ACC112 (cell line): ENCODE measurements at regions not wholly inside any gene's neighbourhood (a gene's known extent, or its start where the extent isn't known, plus 50 kb on each side); places are given as distances from the start of the nearest gene placed in this dataset.
A peak's percentile ranks its signal among the peaks of the same experiment; 100 is the strongest.

Experiments used
- H2AFZ ChIP-seq: fragments of 200-600 bp; sonication (generic); one replicate; pipeline ENCODE4 v1.6.0; 2017; ENCODE audit warnings: antibody characterized with exemption, low read length; ENCODE audit not compliant: unreplicated experiment
- H3K27ac ChIP-seq: fragments of 200-600 bp; sonication (generic); 2 replicates; pipeline ENCODE4 v1.5.1; 2014; ENCODE audit warnings: low read depth, mild to moderate bottlenecking, antibody characterized with exemption, low read length, moderate library complexity
- H3K27me3 ChIP-seq: fragments of 200-600 bp; sonication (generic); 2 replicates; pipeline ENCODE4 v1.6.1; 2014; ENCODE audit warnings: mild to moderate bottlenecking, antibody characterized with exemption, low read length, moderate library complexity, mixed read lengths; ENCODE audit not compliant: insufficient read depth
- H3K36me3 ChIP-seq: fragments of 200-600 bp; sonication (generic); 2 replicates; pipeline ENCODE4 v1.6.1; 2016; ENCODE audit warnings: mild to moderate bottlenecking, antibody characterized with exemption, low read length, moderate library complexity, mixed read lengths; ENCODE audit not compliant: insufficient read depth
- H3K4me1 ChIP-seq: fragments of 200-600 bp; sonication (generic); one replicate; pipeline ENCODE4 v1.6.1; 2016; ENCODE audit warnings: low read length, mixed read lengths; ENCODE audit not compliant: insufficient read depth, unreplicated experiment, control insufficient read depth
- H3K4me3 ChIP-seq: fragments of 200-600 bp; sonication (generic); 2 replicates; pipeline ENCODE4 v1.5.1; 2014; ENCODE audit warnings: mild to moderate bottlenecking, low read depth, low read length
- H3K79me2 ChIP-seq: fragments of 200-600 bp; sonication (generic); one replicate; pipeline ENCODE4 v1.6.0; 2016; ENCODE audit warnings: low read length; ENCODE audit not compliant: control insufficient read depth, unreplicated experiment, insufficient read depth

DNA sequence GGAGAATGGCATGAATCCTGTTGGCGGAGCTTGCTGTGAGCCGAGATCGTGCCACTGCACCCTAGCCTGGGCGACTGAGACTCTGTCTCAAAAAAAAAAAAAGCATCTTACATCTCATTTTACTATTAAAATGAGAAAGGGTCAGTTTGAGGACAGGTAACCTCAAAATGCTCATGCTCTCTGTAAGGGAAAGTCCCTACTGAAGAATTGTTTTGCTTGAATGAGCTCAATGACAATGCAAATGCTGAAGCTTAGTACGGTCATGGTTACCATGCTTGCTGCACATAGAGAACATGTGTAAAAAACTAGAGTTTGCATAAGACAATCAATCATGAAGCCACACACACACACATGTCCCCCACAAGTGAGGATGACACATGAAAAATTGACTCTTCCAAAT lies 541.8 kb upstream of the AMELY start:
- Histone ChIP-seq H3K79me2 (peaks cover 6% of the 10 kb centered on the region), H3K4me3 (no peak overlapping the region), H2AFZ (no peak overlapping the region), H3K4me1 (peaks cover 42% of the 10 kb centered on the region), H3K36me3 (no peaks in the 10 kb centered on the region), H3K27ac (peak overlapping the region; percentile 100), H3K27me3 (no peaks in the 10 kb centered on the region)

DNA sequence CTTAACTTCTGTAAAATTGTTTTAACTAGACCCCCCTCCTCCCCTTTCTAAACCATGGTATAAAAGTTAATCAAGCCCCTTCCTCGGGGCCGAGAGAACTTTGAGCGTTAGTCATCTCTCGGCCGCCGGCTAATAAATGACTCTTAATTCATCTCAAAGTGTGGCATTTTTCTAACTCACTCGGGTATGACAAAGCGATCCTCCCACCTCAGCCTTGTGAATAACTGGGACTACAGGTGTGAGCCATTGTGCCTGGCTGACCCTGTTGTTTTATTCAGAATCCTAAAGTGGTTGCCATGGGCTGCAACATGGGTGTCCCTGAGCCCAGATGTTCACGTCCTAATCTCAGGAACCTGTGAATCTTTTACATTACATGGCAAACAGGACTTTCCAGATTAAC lies 540.7 kb upstream of the AMELY start:
- no peak overlapping the region for H2AFZ ChIP-seq
- H3K79me2 ChIP-seq, result peaks cover 6% of the 10 kb centered on the region
- peaks cover 44% of the 10 kb centered on the region for H3K4me1 ChIP-seq
- H3K4me3 ChIP-seq, result no peak overlapping the region
- no peaks in the 10 kb centered on the region for H3K36me3 ChIP-seq
- H3K27me3 ChIP-seq, result no peaks in the 10 kb centered on the region
- H3K27ac ChIP-seq, result no peak overlapping the region

DNA sequence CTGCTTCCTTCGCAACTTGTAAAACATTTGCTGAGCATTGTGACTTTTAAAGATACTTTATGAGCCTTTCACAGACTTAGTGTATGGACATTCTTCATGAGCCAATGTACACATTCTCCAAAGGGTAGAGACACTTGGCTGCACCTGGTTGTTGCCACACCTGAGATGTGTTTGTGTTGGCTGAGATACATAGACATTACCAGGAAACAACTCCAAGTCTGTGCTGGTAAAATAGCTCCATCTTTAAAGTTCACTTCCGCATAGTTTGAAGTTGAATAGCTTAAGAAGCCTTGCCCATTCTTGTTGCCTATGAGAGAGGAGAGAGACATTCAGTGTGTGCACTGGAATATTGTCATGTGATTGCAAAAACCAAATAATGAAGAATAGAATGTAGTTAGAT lies 538.3 kb upstream of the AMELY start:
- Histone ChIP-seq H3K36me3 (no peaks in the 10 kb centered on the region), H2AFZ (no peak overlapping the region), H3K79me2 (peaks cover 3% of the 10 kb centered on the region), H3K27ac (peak overlapping the region; percentile 93), H3K27me3 (no peaks in the 10 kb centered on the region), H3K4me3 (no peak overlapping the region), H3K4me1 (peaks cover 28% of the 10 kb centered on the region)

DNA sequence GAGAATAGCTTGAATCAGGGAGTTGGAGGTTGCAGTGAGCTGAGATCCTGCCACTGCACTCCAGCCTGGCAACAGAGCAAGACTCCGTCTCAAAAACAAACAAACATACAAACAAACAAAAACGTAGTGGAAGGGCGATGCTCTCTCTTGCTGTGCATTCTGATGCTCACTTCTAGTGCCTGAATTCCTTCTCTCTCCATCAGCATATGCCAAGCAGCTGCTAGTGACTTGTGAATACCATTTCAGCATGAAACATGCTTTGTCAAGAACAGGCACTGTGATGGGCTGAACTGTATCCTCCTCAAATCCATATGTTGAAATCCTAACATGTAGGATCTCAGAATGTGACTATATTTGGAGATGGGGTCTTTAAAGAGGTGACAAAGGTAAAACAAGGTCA lies 537.1 kb upstream of the AMELY start:
- peak overlapping the region; percentile 93 for H3K27ac ChIP-seq
- no peak overlapping the region for H2AFZ ChIP-seq

DNA sequence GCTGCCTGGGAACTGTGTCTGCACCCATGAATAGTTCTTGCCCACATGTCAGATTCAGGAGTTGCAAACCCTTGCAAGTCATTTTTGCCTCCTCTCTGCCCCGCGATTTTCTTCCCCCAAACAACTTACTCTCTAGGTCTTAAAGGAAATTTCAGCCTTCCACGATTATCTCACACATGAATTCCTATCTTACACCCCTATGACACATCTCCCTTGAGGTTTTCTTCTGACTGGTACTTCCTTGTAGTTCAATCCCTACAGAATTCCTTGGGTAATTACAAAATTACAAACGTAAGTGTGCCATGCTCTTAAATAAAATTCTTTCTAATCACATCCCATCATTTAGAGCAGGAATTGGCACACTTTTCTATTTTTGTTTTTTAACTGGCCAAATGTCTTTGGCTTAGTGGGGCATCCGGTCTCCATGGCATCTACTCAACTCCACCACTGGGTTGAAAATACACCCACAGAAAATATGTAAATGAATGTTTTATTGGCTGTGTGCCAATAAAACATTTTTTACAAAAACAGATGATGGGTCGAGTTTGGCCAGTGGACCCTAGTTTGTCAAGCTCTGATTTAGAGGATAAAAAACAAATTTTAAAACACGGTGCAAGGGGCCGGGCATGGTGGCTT lies 536.4 kb upstream of the AMELY start:
- Histone ChIP-seq H3K4me1 (peaks cover 25% of the 10 kb centered on the region), H2AFZ (no peak overlapping the region), H3K27me3 (no peaks in the 10 kb centered on the region), H3K4me3 (no peak overlapping the region), H3K36me3 (no peaks in the 10 kb centered on the region), H3K79me2 (peaks cover 3% of the 10 kb centered on the region), H3K27ac (peak overlapping the region; percentile 93)

More for the DNA sequence above, 537.1 kb upstream of the AMELY start:
- Histone ChIP-seq H3K36me3 (no peaks in the 10 kb centered on the region), H3K4me1 (peaks cover 25% of the 10 kb centered on the region), H3K4me3 (no peak overlapping the region), H3K27me3 (no peaks in the 10 kb centered on the region), H3K79me2 (peaks cover 3% of the 10 kb centered on the region)

DNA sequence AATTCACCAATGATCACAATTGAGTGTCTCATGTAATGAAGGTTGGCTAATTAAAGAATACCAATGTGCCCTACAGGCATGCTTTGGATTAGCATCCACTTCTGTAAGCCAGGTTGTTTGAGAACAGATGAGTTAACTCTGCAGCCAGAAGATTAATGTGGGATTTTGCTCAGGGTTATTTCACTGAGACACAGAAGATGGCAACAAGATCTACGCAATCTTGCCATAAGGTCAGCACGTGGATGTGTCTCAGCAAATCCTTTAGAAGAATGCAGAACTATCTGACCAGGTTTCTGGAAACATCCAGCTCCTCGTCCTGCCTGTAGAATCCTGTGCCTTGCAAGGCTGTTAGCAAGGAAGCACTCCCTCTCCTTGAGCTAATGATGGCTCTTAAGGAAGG lies 532.6 kb upstream of the AMELY start:
- Histone ChIP-seq H3K36me3 (no peaks in the 10 kb centered on the region), H3K4me1 (peaks cover 31% of the 10 kb centered on the region), H3K27ac (no peak overlapping the region), H3K4me3 (no peak overlapping the region), H3K79me2 (no peaks in the 10 kb centered on the region), H3K27me3 (no peaks in the 10 kb centered on the region), H2AFZ (no peak overlapping the region)

DNA sequence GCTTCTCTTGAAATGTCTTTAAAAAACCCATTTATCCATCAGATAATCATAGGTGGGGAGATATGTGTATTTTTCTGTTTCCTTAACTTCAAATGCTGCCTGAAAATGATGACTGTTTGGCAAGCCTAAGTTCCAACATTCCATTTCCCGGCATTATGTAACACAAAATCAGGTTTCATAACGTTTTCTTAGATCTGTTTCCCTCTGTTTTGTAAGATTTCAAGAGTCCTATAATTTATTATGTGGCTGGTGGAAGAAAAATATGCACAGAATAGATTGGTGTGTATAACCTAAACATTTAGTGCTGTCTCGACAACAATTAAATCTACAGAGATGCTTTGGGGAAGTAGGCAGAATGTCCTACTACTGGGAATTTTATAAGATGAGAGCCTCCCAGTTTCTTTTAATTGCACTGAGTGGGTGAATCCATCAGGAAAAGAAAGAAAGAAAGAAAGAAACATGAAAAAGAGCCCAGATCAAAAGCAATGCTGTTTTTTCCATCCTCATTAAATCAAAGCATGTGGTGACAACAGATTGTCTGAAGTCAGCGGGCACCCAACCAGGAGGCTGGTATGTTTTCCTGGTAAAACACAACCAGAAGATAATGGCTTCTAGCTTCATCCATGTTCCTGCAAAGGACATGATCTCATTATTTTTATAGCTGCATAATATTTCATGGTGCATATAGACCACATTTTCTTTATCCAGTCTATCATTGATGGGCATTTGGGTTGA lies 529.4 kb upstream of the AMELY start:
- Histone ChIP-seq H3K79me2 (peaks cover 9% of the 10 kb centered on the region), H3K4me3 (no peak overlapping the region), H2AFZ (no peak overlapping the region), H3K4me1 (peaks cover 13% of the 10 kb centered on the region), H3K27ac (peak overlapping the region; percentile 60), H3K27me3 (no peaks in the 10 kb centered on the region), H3K36me3 (no peaks in the 10 kb centered on the region)

DNA sequence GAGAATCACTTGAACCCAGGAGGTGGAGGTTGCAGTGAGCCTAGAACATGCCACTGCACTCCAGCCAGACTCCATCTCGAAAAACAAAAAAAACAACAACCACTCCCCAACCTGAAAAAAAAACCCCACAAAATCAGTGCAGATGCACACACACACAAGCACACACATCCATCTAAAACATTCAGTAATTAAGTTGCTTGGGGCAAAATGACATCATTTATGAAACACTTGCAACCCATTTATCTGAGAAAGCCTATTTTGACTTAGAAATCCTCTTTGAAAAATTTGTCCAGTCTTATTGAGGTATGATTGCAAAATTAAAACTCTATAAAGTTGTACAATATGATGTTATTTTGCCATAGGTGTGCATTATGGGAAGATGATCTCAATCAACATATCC lies 525.5 kb upstream of the AMELY start:
- Histone ChIP-seq H3K79me2 (peaks cover 12% of the 10 kb centered on the region), H3K27me3 (no peaks in the 10 kb centered on the region), H2AFZ (no peak overlapping the region), H3K27ac (no peak overlapping the region), H3K4me1 (peaks cover 29% of the 10 kb centered on the region), H3K36me3 (no peaks in the 10 kb centered on the region), H3K4me3 (no peak overlapping the region)

DNA sequence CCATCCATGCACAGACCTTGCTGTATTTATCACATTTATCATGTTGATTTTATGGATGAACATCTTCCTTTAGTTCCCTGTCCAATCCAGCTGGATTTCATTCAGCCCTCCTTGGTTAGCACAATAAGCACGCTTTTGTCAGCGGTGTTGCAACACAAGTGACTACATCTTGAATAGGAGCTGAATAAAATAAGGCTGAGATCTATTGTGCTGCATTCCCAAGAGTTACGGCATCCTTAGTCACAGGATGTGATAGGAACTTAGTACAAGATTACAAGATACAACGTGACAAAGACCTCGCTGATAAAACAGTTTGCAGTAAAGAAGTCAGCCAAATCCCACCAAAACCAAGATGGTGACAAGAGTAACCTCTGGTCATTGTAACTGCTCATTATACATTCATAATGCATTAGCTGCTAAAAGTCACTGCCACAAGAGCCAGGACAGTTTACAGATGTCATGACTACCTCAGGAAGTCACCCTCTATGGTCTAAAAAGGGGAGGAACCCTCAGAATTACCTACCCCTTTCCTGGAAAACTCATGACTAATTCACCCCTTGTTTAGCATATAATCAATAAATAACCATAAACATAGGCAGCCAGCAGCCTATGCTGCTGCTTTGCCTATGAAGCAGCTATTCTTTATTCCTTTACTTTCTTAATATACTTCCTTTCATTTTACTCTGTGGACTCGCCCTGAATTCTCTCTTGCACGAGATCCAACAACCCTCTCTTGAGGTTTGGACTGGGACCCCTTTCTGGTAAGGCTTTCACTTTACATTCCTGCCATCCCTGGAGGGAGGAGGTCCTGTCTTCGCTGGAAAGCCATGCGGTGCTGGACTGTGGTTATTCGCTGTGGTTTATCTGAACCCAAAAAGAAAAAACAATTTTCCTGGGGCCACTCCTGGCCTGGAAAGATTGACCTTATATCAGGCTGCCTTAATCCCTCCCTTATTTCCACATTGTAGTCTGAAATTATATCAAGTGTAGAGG lies 522.6 kb upstream of the AMELY start:
- peak overlapping the region; percentile 71 for H3K4me3 ChIP-seq
- no peaks in the 10 kb centered on the region for H3K27me3 ChIP-seq
- H2AFZ ChIP-seq, result no peak overlapping the region
- H3K36me3 ChIP-seq, result no peaks in the 10 kb centered on the region
- H3K4me1 ChIP-seq, result peaks cover 19% of the 10 kb centered on the region
- H3K79me2 ChIP-seq, result peaks cover 12% of the 10 kb centered on the region
- H3K27ac ChIP-seq, result peak overlapping the region; percentile 99

DNA sequence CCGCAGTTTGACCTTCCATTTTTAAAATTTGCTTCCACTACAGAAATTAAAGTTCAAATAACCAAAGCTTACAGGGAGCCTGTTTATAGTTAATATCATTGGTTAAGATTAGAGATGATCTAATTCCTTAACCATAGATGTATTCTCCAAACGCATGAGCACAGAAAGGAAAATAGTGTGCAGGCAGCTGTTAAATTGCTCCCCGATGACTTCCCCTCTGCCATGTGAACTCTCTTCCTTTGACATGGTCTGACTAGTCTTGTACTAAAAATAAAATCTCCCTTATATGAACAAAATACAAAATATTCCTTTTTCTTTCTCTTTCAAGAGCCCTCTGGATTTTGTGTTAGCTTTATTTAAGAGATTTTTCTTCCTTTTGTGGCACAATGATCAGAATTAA lies 507.6 kb upstream of the AMELY start:
- H3K79me2 ChIP-seq, result no peaks in the 10 kb centered on the region
- H3K27ac ChIP-seq, result no peak overlapping the region
- H3K27me3 ChIP-seq, result no peaks in the 10 kb centered on the region
- H3K4me3 ChIP-seq, result no peak overlapping the region
- no peaks in the 10 kb centered on the region for H3K4me1 ChIP-seq
- H2AFZ ChIP-seq, result no peak overlapping the region
- no peaks in the 10 kb centered on the region for H3K36me3 ChIP-seq
